HL-60 (cell line): ENCODE measurements at regions not wholly inside any gene's neighbourhood (a gene's known extent, or its start where the extent isn't known, plus 50 kb on each side); places are given as distances from the start of the nearest gene placed in this dataset.

ENCODE experiments used
- DNase-seq, 2 experiments: peaks; one replicate each; pipeline ENCODE4 v3.0.0-alpha.2; 2010 to 2020; ENCODE audit warnings: low read depth in 1 of 2, low spot score in 1 of 2
- H3K27ac ChIP-seq: fragments of 250-450 bp; sonication (Bioruptor Pico); replicated peaks from 2 replicates; pipeline ENCODE4 v1.5.1; 2020; ENCODE audit warnings: mild to moderate bottlenecking, moderate library complexity
- H3K27me3 ChIP-seq: fragments of 250-450 bp; sonication (Bioruptor Pico); 2 replicates; pipeline ENCODE4 v1.5.1; 2021; ENCODE audit warnings: mild to moderate bottlenecking, moderate library complexity; ENCODE audit not compliant: insufficient read depth, poor library complexity, severe bottlenecking
- H3K4me3 ChIP-seq: replicated peaks from 2 replicates; pipeline ENCODE4 v1.5.1; 2011; ENCODE audit warnings: mild to moderate bottlenecking, control low read depth, low read length; ENCODE audit not compliant: insufficient read depth
- GABPA ChIP-seq: IDR thresholded peaks from 2 replicates; pipeline ENCODE4 v1.6.1; 2012; ENCODE audit warnings: low read depth
- POLR2AphosphoS5 ChIP-seq: IDR thresholded peaks from 2 replicates; pipeline ENCODE4 v1.6.1; 2012; ENCODE audit warnings: low read depth
- SPI1 ChIP-seq: IDR thresholded peaks from 2 replicates; pipeline ENCODE4 v1.6.1; 2012; ENCODE audit warnings: low read depth, mild to moderate bottlenecking, borderline replicate concordance
- TF ChIP-seq, protein P1 (sequence below): IDR thresholded peaks from one replicate; pipeline ENCODE4 v1.5.1; 2011; ENCODE audit warnings: low read length, control low read depth, inconsistent platforms; ENCODE audit not compliant: insufficient read depth
- TF ChIP-seq, protein P2 (sequence below): IDR thresholded peaks from 2 replicates; pipeline ENCODE4 v1.6.1; 2012; ENCODE audit warnings: low read depth; ENCODE audit not compliant: insufficient replicate concordance

DNA sequence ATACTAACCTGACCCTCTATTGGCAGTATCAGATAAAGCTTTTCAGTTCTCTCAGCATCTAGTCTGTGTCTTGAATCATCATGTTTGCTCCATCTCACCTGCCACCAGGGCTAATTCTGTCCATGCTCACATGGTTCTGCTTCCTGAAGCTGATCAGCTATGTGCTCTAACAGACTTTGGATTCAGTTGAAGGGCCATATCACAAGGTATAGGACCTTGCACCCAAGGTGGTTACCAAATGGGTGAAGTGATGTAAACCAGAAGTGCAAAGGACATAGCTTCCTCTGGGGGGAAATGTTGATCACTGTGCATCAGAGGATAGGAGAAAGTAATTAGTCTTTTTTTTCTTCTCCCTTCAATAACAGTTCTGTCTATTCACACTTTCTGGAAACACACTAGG is 417.0 kb upstream of the ANO5 start:
- no peak overlapping the region for H3K27ac ChIP-seq
- no peak overlapping the region for H3K4me3 ChIP-seq
- DNase-seq = no peak
- TF ChIP-seq, protein P1, sequence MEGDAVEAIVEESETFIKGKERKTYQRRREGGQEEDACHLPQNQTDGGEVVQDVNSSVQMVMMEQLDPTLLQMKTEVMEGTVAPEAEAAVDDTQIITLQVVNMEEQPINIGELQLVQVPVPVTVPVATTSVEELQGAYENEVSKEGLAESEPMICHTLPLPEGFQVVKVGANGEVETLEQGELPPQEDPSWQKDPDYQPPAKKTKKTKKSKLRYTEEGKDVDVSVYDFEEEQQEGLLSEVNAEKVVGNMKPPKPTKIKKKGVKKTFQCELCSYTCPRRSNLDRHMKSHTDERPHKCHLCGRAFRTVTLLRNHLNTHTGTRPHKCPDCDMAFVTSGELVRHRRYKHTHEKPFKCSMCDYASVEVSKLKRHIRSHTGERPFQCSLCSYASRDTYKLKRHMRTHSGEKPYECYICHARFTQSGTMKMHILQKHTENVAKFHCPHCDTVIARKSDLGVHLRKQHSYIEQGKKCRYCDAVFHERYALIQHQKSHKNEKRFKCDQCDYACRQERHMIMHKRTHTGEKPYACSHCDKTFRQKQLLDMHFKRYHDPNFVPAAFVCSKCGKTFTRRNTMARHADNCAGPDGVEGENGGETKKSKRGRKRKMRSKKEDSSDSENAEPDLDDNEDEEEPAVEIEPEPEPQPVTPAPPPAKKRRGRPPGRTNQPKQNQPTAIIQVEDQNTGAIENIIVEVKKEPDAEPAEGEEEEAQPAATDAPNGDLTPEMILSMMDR = no peak
- TF ChIP-seq SPI1 = no peak
- no peak for TF ChIP-seq GABPA
- TF ChIP-seq, protein P2, sequence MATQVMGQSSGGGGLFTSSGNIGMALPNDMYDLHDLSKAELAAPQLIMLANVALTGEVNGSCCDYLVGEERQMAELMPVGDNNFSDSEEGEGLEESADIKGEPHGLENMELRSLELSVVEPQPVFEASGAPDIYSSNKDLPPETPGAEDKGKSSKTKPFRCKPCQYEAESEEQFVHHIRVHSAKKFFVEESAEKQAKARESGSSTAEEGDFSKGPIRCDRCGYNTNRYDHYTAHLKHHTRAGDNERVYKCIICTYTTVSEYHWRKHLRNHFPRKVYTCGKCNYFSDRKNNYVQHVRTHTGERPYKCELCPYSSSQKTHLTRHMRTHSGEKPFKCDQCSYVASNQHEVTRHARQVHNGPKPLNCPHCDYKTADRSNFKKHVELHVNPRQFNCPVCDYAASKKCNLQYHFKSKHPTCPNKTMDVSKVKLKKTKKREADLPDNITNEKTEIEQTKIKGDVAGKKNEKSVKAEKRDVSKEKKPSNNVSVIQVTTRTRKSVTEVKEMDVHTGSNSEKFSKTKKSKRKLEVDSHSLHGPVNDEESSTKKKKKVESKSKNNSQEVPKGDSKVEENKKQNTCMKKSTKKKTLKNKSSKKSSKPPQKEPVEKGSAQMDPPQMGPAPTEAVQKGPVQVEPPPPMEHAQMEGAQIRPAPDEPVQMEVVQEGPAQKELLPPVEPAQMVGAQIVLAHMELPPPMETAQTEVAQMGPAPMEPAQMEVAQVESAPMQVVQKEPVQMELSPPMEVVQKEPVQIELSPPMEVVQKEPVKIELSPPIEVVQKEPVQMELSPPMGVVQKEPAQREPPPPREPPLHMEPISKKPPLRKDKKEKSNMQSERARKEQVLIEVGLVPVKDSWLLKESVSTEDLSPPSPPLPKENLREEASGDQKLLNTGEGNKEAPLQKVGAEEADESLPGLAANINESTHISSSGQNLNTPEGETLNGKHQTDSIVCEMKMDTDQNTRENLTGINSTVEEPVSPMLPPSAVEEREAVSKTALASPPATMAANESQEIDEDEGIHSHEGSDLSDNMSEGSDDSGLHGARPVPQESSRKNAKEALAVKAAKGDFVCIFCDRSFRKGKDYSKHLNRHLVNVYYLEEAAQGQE = no peak
- no peak for TF ChIP-seq POLR2AphosphoS5
- H3K27me3 ChIP-seq = no peaks in the 10 kb centered on the region

DNA sequence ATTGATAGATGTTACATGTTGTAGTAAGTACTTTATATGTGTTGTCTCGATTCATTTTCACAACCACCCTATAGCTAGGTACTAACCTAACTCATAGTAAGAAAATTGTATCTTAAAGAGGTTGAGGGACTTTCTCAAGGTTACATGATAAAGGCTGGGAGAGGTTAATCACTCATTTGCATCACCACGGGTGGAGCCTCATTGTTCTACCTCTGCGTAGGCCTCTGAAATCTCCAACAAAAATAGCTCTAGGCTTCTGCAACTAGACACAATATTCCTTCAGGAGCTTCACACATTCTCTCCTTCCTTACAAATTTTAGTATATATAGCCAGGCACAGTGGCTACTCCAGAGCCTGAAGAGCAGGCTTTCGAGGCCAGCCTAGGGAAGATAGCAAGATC is 408.9 kb upstream of the ANO5 start:
- no peak for DNase-seq

DNA sequence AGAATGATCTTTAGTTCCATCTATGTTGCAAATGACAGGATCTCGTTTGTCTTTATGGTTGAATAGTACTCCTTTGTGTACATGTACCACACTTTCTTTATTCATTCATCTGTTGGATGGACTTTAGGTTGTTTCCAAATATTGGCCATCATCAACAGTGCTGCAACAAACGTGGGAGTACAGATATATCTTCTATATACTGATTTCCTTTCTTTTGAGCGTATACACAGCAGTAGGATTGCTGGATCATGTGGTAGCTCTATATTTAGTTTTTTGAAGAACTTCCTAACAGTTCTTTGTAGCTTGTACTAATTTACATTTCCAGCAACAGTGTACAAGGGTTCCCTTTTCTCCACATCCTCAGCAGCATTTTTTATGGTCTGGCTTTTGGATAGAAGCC is 407.5 kb upstream of the ANO5 start:
- no peak for DNase-seq
- Histone ChIP-seq H3K27me3 (no peaks in the 10 kb centered on the region), H3K27ac (no peak overlapping the region), H3K4me3 (no peak overlapping the region)
- TF ChIP-seq GABPA (no peak), SPI1 (no peak), POLR2AphosphoS5 (no peak)
- TF ChIP-seq, protein P1 = no peak
- TF ChIP-seq, protein P2 = no peak

More for the DNA sequence above, 408.9 kb upstream of the ANO5 start:
- H3K4me3 ChIP-seq = no peak overlapping the region
- no peaks in the 10 kb centered on the region for H3K27me3 ChIP-seq
- H3K27ac ChIP-seq = no peak overlapping the region
- TF ChIP-seq, protein P2 = no peak
- TF ChIP-seq, protein P1 = no peak
- TF ChIP-seq GABPA = no peak
